Suprapubic skin (tissue), 4 donors: ENCODE measurements at regions not wholly inside any gene's neighbourhood (a gene's known extent, or its start where the extent isn't known, plus 50 kb on each side); places are given as distances from the start of the nearest gene placed in this dataset.

Experiments used
- CTCF ChIP-seq, 2 donors: fragments of 200-600 bp in 1 of 2; fragments of 450-650 bp in 1 of 2; sonication (generic) in 1 of 2; IDR thresholded peaks; one replicate each; pipeline ENCODE4 v1.5.1; 2016 to 2019; ENCODE audit warnings: antibody characterized with exemption in 2 of 2, mild to moderate bottlenecking in 1 of 2, moderate library complexity in 1 of 2
- POLR2A ChIP-seq, 2 donors: fragments of 450-650 bp; IDR thresholded peaks; one replicate each; pipeline ENCODE4 v1.6.1; 2017; ENCODE audit warnings: antibody characterized with exemption in 2 of 2, mild to moderate bottlenecking in 2 of 2, moderate library complexity in 2 of 2
- POLR2AphosphoS5 ChIP-seq, 3 donors: sonication (generic); formaldehyde crosslinking; IDR thresholded peaks; one replicate each; pipeline ENCODE4 v1.6.1; 2017; ENCODE audit warnings: antibody characterized with exemption in 3 of 3

- no peak for TF ChIP-seq POLR2AphosphoS5 (IDR thresholded peaks at IDR 0.05)
- no peak for TF ChIP-seq CTCF (IDR thresholded peaks at IDR 0.05)
- TF ChIP-seq POLR2A (IDR thresholded peaks at IDR 0.05), result no peak
Observed at GRCh38 chr15:70558406-70559264, 204.7 kb downstream of the UACA start.
